Suppressor macrophage treated with lipopolysaccharide for 1 hour (primary cell): ENCODE measurements at regions not wholly inside any gene's neighbourhood (a gene's known extent, or its start where the extent isn't known, plus 50 kb on each side); places are given as distances from the start of the nearest gene placed in this dataset.

ENCODE experiments used
- DNase-seq, 3 donors: peaks; one replicate each; pipeline ENCODE4 v3.0.0-alpha.2; 2020 to 2022

GRCh38 chr10:125513429-125514182, 169.4 kb downstream of the TEX36 start:
- no peak for DNase-seq

DNA sequence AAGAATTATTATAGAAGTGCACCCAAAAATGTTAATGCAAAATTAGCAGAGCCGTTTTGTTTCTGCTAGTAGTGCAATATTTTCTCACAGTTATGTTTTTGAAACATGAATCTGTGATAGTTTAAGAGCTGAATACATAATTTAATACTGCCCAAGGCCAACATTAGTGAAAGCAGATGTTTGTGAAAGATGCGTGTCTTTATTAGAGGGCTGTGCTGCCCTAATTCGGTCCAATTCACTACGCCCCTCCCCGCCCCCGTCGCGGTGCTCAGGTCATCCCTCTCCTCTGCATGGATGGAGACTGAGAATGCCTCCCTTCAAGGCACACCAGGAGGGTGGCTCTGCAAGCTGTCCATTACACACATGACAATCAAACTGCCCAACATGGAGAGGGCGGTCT, 172.0 kb downstream of the TEX36 start:
- DNase-seq = no peak

- no peak for DNase-seq
Measured at GRCh38 chr10:125505648-125506047, 177.3 kb downstream of the TEX36 start.

DNA sequence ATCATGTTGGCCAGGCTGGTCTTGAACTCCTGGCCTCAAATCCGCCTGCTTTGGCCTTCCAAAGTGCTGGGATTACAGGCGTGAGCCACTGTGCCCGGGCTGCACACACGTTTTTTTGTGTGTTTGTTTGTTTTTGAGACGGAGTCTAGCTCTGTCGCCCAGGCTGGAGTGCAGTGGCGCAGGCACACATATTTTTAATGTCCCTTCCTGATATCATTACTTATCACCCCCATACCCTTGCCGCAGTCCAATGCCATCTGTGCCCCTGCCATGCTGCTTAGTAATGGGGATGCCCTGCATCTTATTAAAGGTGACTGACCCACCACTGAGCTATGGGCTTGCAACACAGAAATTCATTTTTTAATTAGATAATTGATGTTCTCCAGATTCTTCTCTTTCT, 180.7 kb downstream of the TEX36 start:
- no peak for DNase-seq

GRCh38 chr10:125495386-125495785, 187.6 kb downstream of the TEX36 start:
- no peak for DNase-seq

GRCh38 chr10:125494651-125495239, 188.2 kb downstream of the TEX36 start:
- DNase-seq = no peak

DNA sequence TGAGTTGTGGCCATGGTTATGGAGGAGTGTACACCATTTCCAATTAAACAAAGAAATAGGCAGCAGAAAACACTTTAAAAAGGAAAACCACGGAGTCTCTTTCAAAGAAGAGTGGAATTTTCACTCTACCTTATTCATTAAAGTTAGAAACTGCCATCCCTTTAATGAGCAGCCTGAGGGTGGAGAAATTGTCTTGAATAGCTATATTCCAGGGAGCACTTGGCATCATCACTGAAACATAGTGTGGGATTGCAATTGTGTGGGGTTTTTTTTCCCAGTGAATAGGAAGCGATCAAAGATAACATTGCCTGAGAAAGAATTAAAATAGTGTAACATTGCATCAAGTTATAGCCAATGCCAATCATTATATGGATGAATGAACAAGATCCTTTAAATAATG, 191.6 kb downstream of the TEX36 start:
- DNase-seq = no peak

- DNase-seq = no peak
Measured at GRCh38 chr10:125489731-125490130, 193.2 kb downstream of the TEX36 start.

DNA sequence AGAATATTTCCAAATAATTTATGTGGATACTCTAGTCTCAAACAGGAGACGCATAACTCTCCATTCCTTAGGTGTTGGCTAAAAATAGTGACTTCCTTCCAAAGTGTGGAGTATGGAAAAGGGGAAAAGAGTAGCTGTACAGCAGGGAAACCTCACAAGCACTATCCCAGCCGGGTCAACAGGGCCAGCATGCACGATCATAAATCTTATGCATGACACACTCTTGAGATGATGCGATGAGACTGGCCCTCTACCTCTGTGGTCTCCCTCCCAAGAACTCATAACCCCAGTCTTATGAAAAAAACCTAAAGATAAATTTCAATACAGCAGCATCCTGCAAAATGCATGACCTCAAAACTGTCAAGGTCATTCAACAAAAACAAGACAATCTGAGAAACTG, 197.3 kb downstream of the TEX36 start:
- DNase-seq = no peak

GRCh38 chr10:125484035-125484732, 198.8 kb downstream of the TEX36 start:
- no peak for DNase-seq

DNA sequence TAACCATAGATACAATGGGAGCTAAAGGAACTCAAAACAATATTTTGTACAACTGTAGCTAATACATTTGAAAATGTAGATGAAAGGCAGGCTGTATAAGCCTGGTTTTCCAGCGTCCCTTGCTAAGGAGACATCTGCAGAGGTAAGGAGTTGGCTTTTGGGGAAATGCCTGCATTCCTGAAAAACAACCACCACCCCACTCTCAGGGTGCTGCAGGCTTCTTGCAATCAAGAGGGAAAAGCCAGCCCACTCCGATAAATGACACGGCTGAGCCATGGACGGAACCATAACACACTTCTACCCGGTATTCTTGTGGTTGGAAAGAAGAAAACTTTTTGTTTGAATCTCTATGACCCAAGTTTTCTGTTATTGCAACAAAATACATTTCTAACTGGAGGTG, 200.3 kb downstream of the TEX36 start:
- DNase-seq = no peak

- no peak for DNase-seq
Measured at GRCh38 chr10:125482108-125482507, 200.9 kb downstream of the TEX36 start.

- DNase-seq = no peak
Measured at GRCh38 chr10:125479059-125479458, 203.9 kb downstream of the TEX36 start.

GRCh38 chr10:125475815-125476214, 207.1 kb downstream of the TEX36 start:
- no peak for DNase-seq

- DNase-seq = no peak
Measured at GRCh38 chr10:125473143-125473793, 209.7 kb downstream of the TEX36 start.

DNA sequence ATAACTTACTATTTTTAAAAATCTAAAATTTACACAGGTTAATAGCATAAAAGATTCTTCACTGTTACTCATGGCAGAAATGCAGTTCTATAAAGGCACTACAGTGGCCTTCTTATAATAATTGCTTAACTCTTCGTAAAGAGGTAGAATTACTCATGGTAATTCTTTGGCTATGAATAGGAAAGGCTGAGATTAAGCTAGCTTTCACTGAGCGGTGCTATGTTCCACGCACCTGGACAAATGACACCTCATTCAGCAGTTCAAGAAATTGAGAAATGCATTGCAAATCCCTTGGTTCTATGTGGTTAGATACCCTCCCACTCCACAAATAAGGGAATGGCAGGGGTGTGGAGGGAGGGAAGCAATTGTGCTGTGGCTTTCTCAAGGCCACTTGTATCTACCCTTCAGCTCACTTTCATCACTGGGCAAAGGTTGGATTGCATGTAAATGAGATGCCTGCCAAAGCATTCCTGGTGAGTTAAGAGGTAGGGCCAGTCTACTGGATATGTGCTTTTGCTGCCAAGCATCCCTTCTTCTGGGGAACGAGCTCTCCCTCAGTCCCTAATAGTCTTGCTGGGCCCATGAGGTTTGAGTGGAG, 210.9 kb downstream of the TEX36 start:
- no peak for DNase-seq

- no peak for DNase-seq
Measured at GRCh38 chr10:125468278-125468677, 214.7 kb downstream of the TEX36 start.

DNA sequence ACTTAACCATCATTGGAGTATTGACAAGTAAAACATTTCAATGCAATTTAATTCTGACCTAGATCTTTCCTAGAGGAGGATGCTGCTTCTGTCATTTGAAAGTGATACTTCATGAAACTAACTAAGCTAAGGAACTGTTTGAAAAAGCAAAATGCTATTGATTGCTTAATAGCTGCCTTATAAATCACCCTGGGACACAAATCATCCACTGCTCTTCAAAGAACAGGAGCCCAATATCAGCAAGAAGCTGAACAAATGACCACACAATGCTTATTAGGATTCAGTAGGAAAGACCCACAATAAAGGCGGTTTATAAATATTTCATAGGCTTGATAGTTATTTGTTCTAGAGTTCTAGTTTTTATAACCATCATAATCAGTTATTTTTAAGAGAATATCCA, 216.3 kb downstream of the TEX36 start:
- DNase-seq = no peak

GRCh38 chr10:125462845-125463244, 220.1 kb downstream of the TEX36 start:
- no peak for DNase-seq

- no peak for DNase-seq
Measured at GRCh38 chr10:125460326-125460725, 222.6 kb downstream of the TEX36 start.

DNA sequence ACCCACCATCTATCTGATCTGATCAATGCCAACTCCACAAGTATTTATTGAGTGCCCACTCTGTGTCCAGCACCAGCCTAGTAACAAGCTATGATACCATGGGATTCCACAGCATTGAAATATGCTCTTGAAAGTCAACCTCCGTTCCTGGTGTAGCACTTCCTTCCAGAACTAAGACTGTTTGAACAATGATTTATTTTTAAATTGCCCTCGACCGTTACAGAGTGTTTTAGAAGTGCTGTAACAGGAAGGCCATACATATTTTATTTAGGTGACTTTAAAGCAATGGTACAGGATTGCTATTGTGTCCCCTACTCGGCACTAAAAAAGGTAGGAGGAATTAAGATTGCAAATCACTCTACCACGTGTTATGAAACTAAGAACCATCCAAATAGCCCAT, 225.6 kb downstream of the TEX36 start:
- DNase-seq = no peak

DNA sequence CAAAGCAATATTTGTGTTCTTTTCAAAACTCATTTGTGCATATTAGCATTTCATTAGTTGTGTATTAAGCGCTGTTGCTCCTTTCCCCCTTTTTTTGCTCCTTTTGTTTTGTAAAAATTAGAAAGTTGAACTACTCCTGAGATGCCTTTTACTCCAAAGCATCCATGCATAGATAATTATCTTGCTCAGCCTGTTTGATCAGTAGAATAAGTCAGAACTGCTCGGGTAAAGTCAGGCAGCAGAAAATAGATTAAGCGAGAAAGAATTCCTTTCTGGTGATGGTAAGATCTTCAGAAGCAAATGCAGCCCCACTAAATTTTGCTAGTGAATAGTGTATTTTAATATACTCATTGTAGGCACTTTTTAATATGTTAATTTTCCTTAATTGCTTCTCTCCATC, 227.1 kb downstream of the TEX36 start:
- DNase-seq = no peak

DNA sequence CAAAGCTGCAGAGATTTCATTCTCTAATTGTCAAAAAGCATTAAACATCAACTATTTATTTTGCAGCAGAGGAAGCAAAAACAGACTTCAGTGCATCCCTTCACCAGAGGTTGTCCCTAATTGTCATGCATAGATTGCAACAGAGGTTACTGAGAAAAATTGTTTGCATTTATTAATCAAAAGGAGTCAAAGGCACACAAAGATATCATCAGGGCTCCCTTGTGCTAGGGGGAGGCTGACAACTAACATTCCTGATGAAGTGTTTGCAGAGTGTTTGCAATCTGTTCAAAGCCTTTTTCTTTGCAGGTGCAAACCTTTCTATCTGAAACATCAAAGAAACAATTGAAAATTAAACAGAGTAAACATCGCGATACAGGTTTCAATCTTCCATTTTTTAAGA, 227.5 kb downstream of the TEX36 start:
- DNase-seq = no peak
